PC-9 (cell line): ENCODE measurements at regions not wholly inside any gene's neighbourhood (a gene's known extent, or its start where the extent isn't known, plus 50 kb on each side); places are given as distances from the start of the nearest gene placed in this dataset.

Experiments used
- BruUV-seq: library from RNA; stranded (reverse); fragments of 400-500 nt; replicated peaks from 2 replicates; lab custom pipeline; 2021; lab: Mats Ljungman, UMichigan
- CTCF ChIA-PET: fragments of 300-600 bp; sonication (Branson Sonifier 250); formaldehyde crosslinking; loops from one replicate; lab custom pipeline; 2022; ENCODE audit warnings: antibody characterized with exemption; lab: Charles Lee
- POLR2A ChIA-PET: fragments of 300-600 bp; sonication (Branson Sonifier 250); formaldehyde crosslinking; loops from one replicate; lab custom pipeline; 2022; ENCODE audit warnings: antibody characterized with exemption; ENCODE audit not compliant: unreplicated experiment; lab: Charles Lee
- DNase-seq, 2 experiments: peaks; one replicate each; pipeline versions ENCODE4 v3.0.0 to v3.0.0-alpha.2; 2015 to 2022; ENCODE audit warnings: mixed read lengths in 1 of 2
- H2AFZ ChIP-seq: fragments of 200-600 bp; sonication (generic); 2 replicates; pipeline ENCODE4 v1.8.1; 2017; ENCODE audit warnings: antibody characterized with exemption
- H3F3A ChIP-seq: fragments of 200-600 bp; sonication (generic); 2 replicates; pipeline ENCODE4 v1.8.1; 2017; ENCODE audit warnings: antibody characterized with exemption, mild to moderate bottlenecking, low read depth; ENCODE audit not compliant: insufficient read depth
- H3K27ac ChIP-seq: fragments of 200-600 bp; sonication (generic); 2 replicates; pipeline ENCODE4 v1.6.1; 2016; ENCODE audit warnings: mixed run types
- H3K27me3 ChIP-seq: fragments of 200-600 bp; sonication (generic); 2 replicates; pipeline ENCODE4 v1.6.1; 2016; ENCODE audit warnings: low read depth, mixed run types; ENCODE audit not compliant: insufficient read depth
- H3K36me3 ChIP-seq: fragments of 200-600 bp; sonication (generic); 2 replicates; pipeline ENCODE4 v1.6.1; 2016; ENCODE audit warnings: low read depth, mixed run types
- H3K4me1 ChIP-seq: fragments of 200-600 bp; sonication (generic); replicated peaks from 2 replicates; pipeline ENCODE4 v1.6.1; 2016; ENCODE audit warnings: mixed run types; ENCODE audit not compliant: insufficient read depth
- H3K4me2 ChIP-seq: fragments of 200-600 bp; sonication (generic); 2 replicates; pipeline ENCODE4 v1.6.1; 2017; ENCODE audit warnings: mixed run types
- H3K4me3 ChIP-seq: fragments of 200-600 bp; sonication (generic); 2 replicates; pipeline ENCODE4 v1.6.1; 2016; ENCODE audit warnings: mixed run types
- H3K79me2 ChIP-seq: fragments of 200-600 bp; sonication (generic); 2 replicates; pipeline ENCODE4 v1.6.1; 2017; ENCODE audit warnings: low read depth, mixed run types
- H3K9me2 ChIP-seq: fragments of 200-600 bp; sonication (generic); 2 replicates; pipeline ENCODE4 v1.8.1; 2017; ENCODE audit warnings: mild to moderate bottlenecking; ENCODE audit not compliant: insufficient read depth
- H3K9me3 ChIP-seq: fragments of 200-600 bp; sonication (generic); 2 replicates; pipeline ENCODE4 v1.8.1; 2016; ENCODE audit warnings: low read depth; ENCODE audit not compliant: insufficient read depth
- H4K20me1 ChIP-seq: fragments of 200-600 bp; sonication (generic); 2 replicates; pipeline ENCODE4 v1.8.1; 2017; ENCODE audit not compliant: insufficient read depth
- CTCF ChIP-seq: fragments of 200-600 bp; sonication (generic); conservative IDR thresholded peaks from 2 replicates; pipeline ENCODE4 v1.6.1; 2017; ENCODE audit warnings: mixed run types, antibody characterized with exemption, mild to moderate bottlenecking, moderate library complexity
- EZH2 ChIP-seq: fragments of 200-600 bp; sonication (generic); IDR thresholded peaks from 2 replicates; pipeline ENCODE4 v1.8.0; 2017; ENCODE audit warnings: antibody characterized with exemption, low read depth
- intact Hi-C: fragments of 100-400 bp; cut with micrococcal nuclease; formaldehyde crosslinking; loops from one replicate; pipeline ENCODE4 v1.10.0; 2022; ENCODE audit not compliant: unreplicated experiment

GRCh38 chr14:46325777-46326176 is 325.8 kb downstream of the RPL10L start:
- CTCF ChIA-PET = no interaction called here
- BruUV-seq = no TSS peak
- intact Hi-C loops = no loop called here
- H3K36me3 ChIP-seq = no peaks in the 10 kb centered on the region
- no peaks in the 10 kb centered on the region for H3K9me2 ChIP-seq
- H4K20me1 ChIP-seq = no peaks in the 10 kb centered on the region
- H3K4me1 ChIP-seq = no peaks in the 10 kb centered on the region
- H3K79me2 ChIP-seq = no peaks in the 10 kb centered on the region
- DNase-seq = no peak
- H2AFZ ChIP-seq = no peak overlapping the region
- TF ChIP-seq CTCF (no peak), EZH2 (no peak)
- POLR2A ChIA-PET = no interaction called here
- no peaks in the 10 kb centered on the region for H3K27me3 ChIP-seq
- no peak overlapping the region for H3K4me3 ChIP-seq
- no peak overlapping the region for H3K27ac ChIP-seq
- no peaks in the 10 kb centered on the region for H3K9me3 ChIP-seq
- no peak overlapping the region for H3K4me2 ChIP-seq
- no peaks in the 10 kb centered on the region for H3F3A ChIP-seq

DNA sequence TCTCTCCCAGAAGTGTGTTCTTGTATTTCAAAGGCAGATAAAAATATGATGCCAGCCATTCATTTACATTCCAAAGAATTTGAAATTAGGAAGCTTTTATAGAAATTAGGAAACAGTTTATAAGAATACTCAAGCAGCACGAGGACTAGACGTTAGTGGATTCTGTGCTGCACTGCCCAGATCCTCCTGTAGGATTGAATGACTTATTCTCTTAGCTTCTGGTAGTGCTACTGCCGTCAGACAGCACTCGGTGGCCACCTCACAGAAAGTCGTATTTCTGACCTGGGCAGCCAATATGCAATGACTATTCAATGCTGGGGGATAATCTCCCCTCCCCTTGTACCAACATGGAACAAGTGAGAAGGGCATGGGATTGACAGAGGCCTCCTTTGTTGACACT is 326.4 kb downstream of the RPL10L start:
- Histone ChIP-seq H3K4me3 (no peak overlapping the region), H3K9me2 (no peaks in the 10 kb centered on the region), H3K9me3 (no peaks in the 10 kb centered on the region), H3F3A (no peaks in the 10 kb centered on the region), H3K4me1 (no peaks in the 10 kb centered on the region), H3K4me2 (no peak overlapping the region), H2AFZ (no peak overlapping the region), H3K79me2 (no peaks in the 10 kb centered on the region), H3K36me3 (no peaks in the 10 kb centered on the region), H3K27ac (no peak overlapping the region), H4K20me1 (no peaks in the 10 kb centered on the region), H3K27me3 (no peaks in the 10 kb centered on the region)
- no peak for DNase-seq
- intact Hi-C loops = no loop called here
- TF ChIP-seq CTCF (no peak), EZH2 (no peak)
- BruUV-seq = no TSS peak
- CTCF ChIA-PET = no interaction called here
- POLR2A ChIA-PET = no interaction called here

DNA sequence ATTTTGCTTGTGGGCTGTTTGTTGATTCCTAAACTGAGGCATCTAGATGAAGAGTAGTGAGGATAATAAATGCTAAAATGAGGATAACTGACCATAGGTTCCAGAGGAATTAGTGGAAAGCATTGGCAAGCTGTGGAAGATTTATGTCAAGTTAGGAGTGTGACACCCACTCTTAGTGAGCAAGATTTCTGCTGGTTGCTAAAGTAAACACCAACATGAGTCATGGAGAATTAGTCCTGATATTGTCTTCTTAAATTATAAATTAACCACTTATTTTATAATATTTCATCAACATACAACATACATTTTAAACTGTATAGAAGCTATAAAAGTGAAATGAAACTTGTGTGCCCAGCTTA is 328.2 kb downstream of the RPL10L start:
- intact Hi-C loops = no loop called here
- Histone ChIP-seq H2AFZ (no peak overlapping the region), H3K36me3 (no peaks in the 10 kb centered on the region), H3F3A (no peaks in the 10 kb centered on the region), H3K27ac (no peak overlapping the region), H3K9me2 (no peaks in the 10 kb centered on the region), H3K79me2 (no peaks in the 10 kb centered on the region), H3K9me3 (no peaks in the 10 kb centered on the region), H3K4me1 (no peaks in the 10 kb centered on the region), H3K4me3 (no peak overlapping the region), H3K27me3 (no peaks in the 10 kb centered on the region), H4K20me1 (no peaks in the 10 kb centered on the region), H3K4me2 (no peak overlapping the region)
- no TSS peak for BruUV-seq
- TF ChIP-seq EZH2 (no peak), CTCF (no peak)
- DNase-seq = no peak
- CTCF ChIA-PET = no interaction called here
- POLR2A ChIA-PET = no interaction called here
